Peyer's patch (tissue), 4 donors: ENCODE measurements at regions not wholly inside any gene's neighbourhood (a gene's known extent, or its start where the extent isn't known, plus 50 kb on each side); places are given as distances from the start of the nearest gene placed in this dataset.

Experiments used
- DNase-seq, 3 donors: peaks; one replicate each; pipeline ENCODE4 v3.0.0-alpha.2; 2017 to 2019
- H3K27ac ChIP-seq, 4 donors: fragments of 200-600 bp; sonication (generic); one replicate each; pipeline ENCODE4 v1.5.1; 2016 to 2019
- H3K27me3 ChIP-seq, 2 donors: fragments of 200-600 bp; sonication (generic); one replicate each; pipeline ENCODE4 v1.5.1; 2019
- H3K36me3 ChIP-seq, 3 donors: fragments of 200-600 bp; sonication (generic); one replicate each; pipeline ENCODE4 v1.5.1; 2016 to 2019
- H3K4me1 ChIP-seq, 4 donors: fragments of 200-600 bp; sonication (generic); one replicate each; pipeline ENCODE4 v1.5.1; 2016 to 2019
- H3K4me3 ChIP-seq, 4 donors: fragments of 200-600 bp; sonication (generic); 1 replicate in 3 of 4; 2 replicates in 1 of 4; pipeline ENCODE4 v1.5.1; 2016 to 2019; ENCODE audit warnings: mild to moderate bottlenecking in 1 of 4
- H3K9me3 ChIP-seq, 4 donors: fragments of 200-600 bp; sonication (generic); one replicate each; pipeline ENCODE4 v1.5.1; 2016 to 2019; ENCODE audit warnings: mild to moderate bottlenecking in 1 of 4
- POLR2A ChIP-seq, 2 donors: fragments of 450-650 bp; IDR thresholded peaks; one replicate each; pipeline ENCODE4 v1.5.1; 2017; ENCODE audit warnings: antibody characterized with exemption in 2 of 2, mild to moderate bottlenecking in 2 of 2, moderate library complexity in 2 of 2
- TF ChIP-seq, protein P1 (sequence below), 6 experiments: fragments of 450-650 bp in 4 of 6; fragments of 200-600 bp in 2 of 6; sonication (generic) in 1 of 6; IDR thresholded peaks; one replicate each; pipeline ENCODE4 v1.5.1; 2017 to 2019; ENCODE audit warnings: antibody characterized with exemption in 6 of 6, mild to moderate bottlenecking in 3 of 6, moderate library complexity in 1 of 6

DNA sequence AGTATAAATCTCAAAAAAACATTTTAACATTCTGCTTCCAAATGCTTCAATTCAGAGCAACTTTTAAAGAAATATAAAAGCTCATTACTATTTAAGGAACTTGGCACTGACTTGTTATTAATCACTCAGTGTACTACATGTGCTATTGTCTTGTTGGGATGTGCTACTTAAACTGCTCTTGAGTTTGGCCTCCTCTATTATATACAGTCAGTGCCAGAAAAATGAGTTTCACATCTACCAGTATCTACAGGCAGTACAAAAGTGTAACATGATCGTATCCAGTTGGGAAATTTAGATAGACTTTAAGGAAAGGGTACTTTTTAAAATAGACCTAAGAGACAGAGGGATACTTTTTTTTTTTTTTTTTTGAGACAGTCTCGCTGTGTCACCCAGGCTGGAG, 627.3 kb upstream of the SLC35B3 start:
- no peak for DNase-seq
- TF ChIP-seq, protein P1, sequence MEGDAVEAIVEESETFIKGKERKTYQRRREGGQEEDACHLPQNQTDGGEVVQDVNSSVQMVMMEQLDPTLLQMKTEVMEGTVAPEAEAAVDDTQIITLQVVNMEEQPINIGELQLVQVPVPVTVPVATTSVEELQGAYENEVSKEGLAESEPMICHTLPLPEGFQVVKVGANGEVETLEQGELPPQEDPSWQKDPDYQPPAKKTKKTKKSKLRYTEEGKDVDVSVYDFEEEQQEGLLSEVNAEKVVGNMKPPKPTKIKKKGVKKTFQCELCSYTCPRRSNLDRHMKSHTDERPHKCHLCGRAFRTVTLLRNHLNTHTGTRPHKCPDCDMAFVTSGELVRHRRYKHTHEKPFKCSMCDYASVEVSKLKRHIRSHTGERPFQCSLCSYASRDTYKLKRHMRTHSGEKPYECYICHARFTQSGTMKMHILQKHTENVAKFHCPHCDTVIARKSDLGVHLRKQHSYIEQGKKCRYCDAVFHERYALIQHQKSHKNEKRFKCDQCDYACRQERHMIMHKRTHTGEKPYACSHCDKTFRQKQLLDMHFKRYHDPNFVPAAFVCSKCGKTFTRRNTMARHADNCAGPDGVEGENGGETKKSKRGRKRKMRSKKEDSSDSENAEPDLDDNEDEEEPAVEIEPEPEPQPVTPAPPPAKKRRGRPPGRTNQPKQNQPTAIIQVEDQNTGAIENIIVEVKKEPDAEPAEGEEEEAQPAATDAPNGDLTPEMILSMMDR (IDR thresholded peaks at IDR 0.05) = no peak
- no peak for TF ChIP-seq POLR2A (IDR thresholded peaks at IDR 0.05)

DNA sequence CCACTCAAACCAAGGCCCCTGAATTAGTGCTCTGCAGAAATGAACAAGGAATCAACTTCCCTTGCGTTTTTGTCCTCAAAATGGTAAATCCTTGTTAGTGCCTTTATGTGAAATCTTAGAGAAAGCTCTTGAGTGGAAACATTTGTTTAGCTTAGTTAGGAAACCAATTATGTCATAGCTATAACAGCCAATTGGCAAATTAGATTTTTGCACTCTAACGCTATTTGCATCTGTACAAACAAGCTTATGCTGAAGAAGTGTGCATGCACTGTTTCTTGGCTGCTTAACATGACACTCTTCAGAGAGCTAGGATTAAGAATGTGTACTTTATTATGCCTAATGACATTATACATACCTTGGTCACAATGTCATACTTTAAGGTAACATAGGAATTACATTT, 622.6 kb upstream of the SLC35B3 start:
- DNase-seq = no peak
- no peaks in the 10 kb centered on the region for H3K4me1 ChIP-seq
- H3K27ac ChIP-seq = no peak overlapping the region
- TF ChIP-seq POLR2A (IDR thresholded peaks at IDR 0.05) = no peak
- TF ChIP-seq, protein P1 (IDR thresholded peaks at IDR 0.05) = no peak
- no peaks in the 10 kb centered on the region for H3K36me3 ChIP-seq
- H3K27me3 ChIP-seq = no peaks in the 10 kb centered on the region
- H3K9me3 ChIP-seq = no peaks in the 10 kb centered on the region
- no peak overlapping the region for H3K4me3 ChIP-seq

More for the DNA sequence above, 627.3 kb upstream of the SLC35B3 start:
- Histone ChIP-seq H3K27me3 (no peaks in the 10 kb centered on the region), H3K9me3 (no peaks in the 10 kb centered on the region), H3K27ac (no peak overlapping the region), H3K4me3 (no peak overlapping the region), H3K36me3 (no peaks in the 10 kb centered on the region), H3K4me1 (no peaks in the 10 kb centered on the region)

DNA sequence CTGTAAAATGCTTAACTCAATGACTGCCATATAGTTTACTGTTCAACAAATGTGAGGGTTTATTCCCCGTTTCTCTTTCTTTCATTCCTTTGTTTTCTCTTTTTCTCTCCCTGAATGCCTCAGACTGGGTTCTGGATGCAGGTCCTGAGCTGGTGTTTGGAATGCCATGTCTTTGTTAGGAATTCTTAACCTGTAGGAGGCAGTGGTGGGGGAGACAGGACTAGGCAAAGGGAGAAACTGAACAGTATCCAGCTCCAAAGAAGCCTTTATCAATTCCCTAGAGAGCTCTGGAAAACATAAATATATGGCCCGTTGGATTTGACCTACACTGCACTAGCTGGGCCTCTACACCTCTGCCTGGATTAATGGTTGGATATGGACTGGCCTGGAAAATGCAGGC, 621.2 kb upstream of the SLC35B3 start:
- Histone ChIP-seq H3K36me3 (no peaks in the 10 kb centered on the region), H3K9me3 (no peaks in the 10 kb centered on the region)

GRCh38 chr6:9044426-9044825, 609.1 kb upstream of the SLC35B3 start:
- DNase-seq = no peak
- no peak overlapping the region for H3K4me3 ChIP-seq
- TF ChIP-seq, protein P1 (IDR thresholded peaks at IDR 0.05) = no peak
- TF ChIP-seq POLR2A (IDR thresholded peaks at IDR 0.05) = no peak
- no peaks in the 10 kb centered on the region for H3K36me3 ChIP-seq
- no peaks in the 10 kb centered on the region for H3K4me1 ChIP-seq
- no peak overlapping the region for H3K27ac ChIP-seq
- H3K27me3 ChIP-seq = no peaks in the 10 kb centered on the region
- H3K9me3 ChIP-seq = peaks cover 0 to 6% (median 2%) of the 10 kb centered on the region in 4 donors

More for the DNA sequence above, 621.2 kb upstream of the SLC35B3 start:
- no peak for DNase-seq
- H3K27ac ChIP-seq = no peak overlapping the region
- H3K4me3 ChIP-seq = no peak overlapping the region
- no peaks in the 10 kb centered on the region for H3K4me1 ChIP-seq
- TF ChIP-seq POLR2A (IDR thresholded peaks at IDR 0.05) = no peak
- TF ChIP-seq, protein P1 (IDR thresholded peaks at IDR 0.05) = no peak
- H3K27me3 ChIP-seq = no peaks in the 10 kb centered on the region

DNA sequence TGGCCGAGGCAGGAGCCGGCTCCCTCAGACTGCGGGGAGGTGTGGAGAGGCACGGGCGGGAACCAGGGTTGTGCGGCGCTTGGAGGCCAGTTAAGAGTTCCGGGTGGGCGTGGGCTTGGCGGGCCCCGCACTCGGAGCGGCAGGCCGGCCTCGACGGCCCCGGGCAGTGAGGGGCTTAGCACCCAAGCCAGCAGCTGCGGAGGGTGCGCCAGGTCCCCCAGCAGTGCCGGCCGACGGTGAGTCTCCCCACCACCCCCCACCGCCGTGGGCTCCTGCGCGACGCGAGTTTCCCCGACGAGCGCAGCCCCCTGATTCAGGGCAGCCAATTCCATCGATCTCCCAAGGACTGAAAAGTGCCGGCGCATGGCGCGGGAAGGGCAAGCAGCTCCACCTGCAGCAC, 605.4 kb upstream of the SLC35B3 start:
- DNase-seq = no peak
- Histone ChIP-seq H3K4me1 (no peaks in the 10 kb centered on the region), H3K27ac (no peak overlapping the region), H3K9me3 (peaks cover 0 to 6% (median 2%) of the 10 kb centered on the region in 4 donors), H3K4me3 (no peak overlapping the region), H3K36me3 (no peaks in the 10 kb centered on the region), H3K27me3 (no peaks in the 10 kb centered on the region)
- TF ChIP-seq POLR2A (IDR thresholded peaks at IDR 0.05) = no peak
- TF ChIP-seq, protein P1 (IDR thresholded peaks at IDR 0.05) = no peak

- no peak for TF ChIP-seq POLR2A (IDR thresholded peaks at IDR 0.05)
- TF ChIP-seq, protein P1 (IDR thresholded peaks at IDR 0.05) = no peak
- DNase-seq = no peak
- H3K4me3 ChIP-seq = no peak overlapping the region
- no peaks in the 10 kb centered on the region for H3K27me3 ChIP-seq
- H3K36me3 ChIP-seq = no peaks in the 10 kb centered on the region
- H3K27ac ChIP-seq = no peak overlapping the region
- no peaks in the 10 kb centered on the region for H3K4me1 ChIP-seq
- peaks cover 0 to 6% (median 2%) of the 10 kb centered on the region in 4 donors for H3K9me3 ChIP-seq
Measured at GRCh38 chr6:9039258-9039657, 603.9 kb upstream of the SLC35B3 start.
